GM12878 (cell line): ENCODE measurements at regions not wholly inside any gene's neighbourhood (a gene's known extent, or its start where the extent isn't known, plus 50 kb on each side); places are given as distances from the start of the nearest gene placed in this dataset.

Source experiments
- POLR2A ChIP-seq: IDR thresholded peaks from 2 replicates; pipeline ENCODE4 v1.6.1; 2011; ENCODE audit warnings: low read depth, mild to moderate bottlenecking, low read length
- SP1 ChIP-seq: IDR thresholded peaks from one replicate; pipeline ENCODE4 v1.6.1; 2011; ENCODE audit warnings: low read depth, low read length
- TF ChIP-seq, protein P1 (sequence below), 3 experiments: IDR thresholded peaks in 2 of 3; conservative IDR thresholded peaks in 1 of 3; 2 replicates each; pipeline ENCODE4 v1.5.1; 2011; ENCODE audit warnings: low read depth in 3 of 3, low read length in 3 of 3, mild to moderate bottlenecking in 3 of 3, control low read depth in 2 of 3, moderate library complexity in 2 of 3, inconsistent platforms in 1 of 3, mixed read lengths in 1 of 3; ENCODE audit not compliant: control insufficient read depth in 2 of 3, insufficient read depth in 1 of 3; ENCODE audit errors: extremely low read depth in 1 of 3
- TF ChIP-seq, protein P2 (sequence below): IDR thresholded peaks from 2 replicates; pipeline ENCODE4 v1.6.1; 2012; ENCODE audit warnings: improper control_type of control experiment, low read depth, low read length; ENCODE audit not compliant: insufficient replicate concordance

- TF ChIP-seq, protein P1, sequence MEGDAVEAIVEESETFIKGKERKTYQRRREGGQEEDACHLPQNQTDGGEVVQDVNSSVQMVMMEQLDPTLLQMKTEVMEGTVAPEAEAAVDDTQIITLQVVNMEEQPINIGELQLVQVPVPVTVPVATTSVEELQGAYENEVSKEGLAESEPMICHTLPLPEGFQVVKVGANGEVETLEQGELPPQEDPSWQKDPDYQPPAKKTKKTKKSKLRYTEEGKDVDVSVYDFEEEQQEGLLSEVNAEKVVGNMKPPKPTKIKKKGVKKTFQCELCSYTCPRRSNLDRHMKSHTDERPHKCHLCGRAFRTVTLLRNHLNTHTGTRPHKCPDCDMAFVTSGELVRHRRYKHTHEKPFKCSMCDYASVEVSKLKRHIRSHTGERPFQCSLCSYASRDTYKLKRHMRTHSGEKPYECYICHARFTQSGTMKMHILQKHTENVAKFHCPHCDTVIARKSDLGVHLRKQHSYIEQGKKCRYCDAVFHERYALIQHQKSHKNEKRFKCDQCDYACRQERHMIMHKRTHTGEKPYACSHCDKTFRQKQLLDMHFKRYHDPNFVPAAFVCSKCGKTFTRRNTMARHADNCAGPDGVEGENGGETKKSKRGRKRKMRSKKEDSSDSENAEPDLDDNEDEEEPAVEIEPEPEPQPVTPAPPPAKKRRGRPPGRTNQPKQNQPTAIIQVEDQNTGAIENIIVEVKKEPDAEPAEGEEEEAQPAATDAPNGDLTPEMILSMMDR (IDR thresholded peaks at IDR 0.05 in 2 of 3, conservative IDR thresholded peaks at IDR 0.05 in 1 of 3; ENCODE audit: control insufficient read depth in 2 of 3, extremely low read depth in 1 of 3, insufficient read depth in 1 of 3, low read depth in 3 of 3, low read length in 3 of 3): no peak
- TF ChIP-seq POLR2A (no peak), SP1 (no peak)
- TF ChIP-seq, protein P2, sequence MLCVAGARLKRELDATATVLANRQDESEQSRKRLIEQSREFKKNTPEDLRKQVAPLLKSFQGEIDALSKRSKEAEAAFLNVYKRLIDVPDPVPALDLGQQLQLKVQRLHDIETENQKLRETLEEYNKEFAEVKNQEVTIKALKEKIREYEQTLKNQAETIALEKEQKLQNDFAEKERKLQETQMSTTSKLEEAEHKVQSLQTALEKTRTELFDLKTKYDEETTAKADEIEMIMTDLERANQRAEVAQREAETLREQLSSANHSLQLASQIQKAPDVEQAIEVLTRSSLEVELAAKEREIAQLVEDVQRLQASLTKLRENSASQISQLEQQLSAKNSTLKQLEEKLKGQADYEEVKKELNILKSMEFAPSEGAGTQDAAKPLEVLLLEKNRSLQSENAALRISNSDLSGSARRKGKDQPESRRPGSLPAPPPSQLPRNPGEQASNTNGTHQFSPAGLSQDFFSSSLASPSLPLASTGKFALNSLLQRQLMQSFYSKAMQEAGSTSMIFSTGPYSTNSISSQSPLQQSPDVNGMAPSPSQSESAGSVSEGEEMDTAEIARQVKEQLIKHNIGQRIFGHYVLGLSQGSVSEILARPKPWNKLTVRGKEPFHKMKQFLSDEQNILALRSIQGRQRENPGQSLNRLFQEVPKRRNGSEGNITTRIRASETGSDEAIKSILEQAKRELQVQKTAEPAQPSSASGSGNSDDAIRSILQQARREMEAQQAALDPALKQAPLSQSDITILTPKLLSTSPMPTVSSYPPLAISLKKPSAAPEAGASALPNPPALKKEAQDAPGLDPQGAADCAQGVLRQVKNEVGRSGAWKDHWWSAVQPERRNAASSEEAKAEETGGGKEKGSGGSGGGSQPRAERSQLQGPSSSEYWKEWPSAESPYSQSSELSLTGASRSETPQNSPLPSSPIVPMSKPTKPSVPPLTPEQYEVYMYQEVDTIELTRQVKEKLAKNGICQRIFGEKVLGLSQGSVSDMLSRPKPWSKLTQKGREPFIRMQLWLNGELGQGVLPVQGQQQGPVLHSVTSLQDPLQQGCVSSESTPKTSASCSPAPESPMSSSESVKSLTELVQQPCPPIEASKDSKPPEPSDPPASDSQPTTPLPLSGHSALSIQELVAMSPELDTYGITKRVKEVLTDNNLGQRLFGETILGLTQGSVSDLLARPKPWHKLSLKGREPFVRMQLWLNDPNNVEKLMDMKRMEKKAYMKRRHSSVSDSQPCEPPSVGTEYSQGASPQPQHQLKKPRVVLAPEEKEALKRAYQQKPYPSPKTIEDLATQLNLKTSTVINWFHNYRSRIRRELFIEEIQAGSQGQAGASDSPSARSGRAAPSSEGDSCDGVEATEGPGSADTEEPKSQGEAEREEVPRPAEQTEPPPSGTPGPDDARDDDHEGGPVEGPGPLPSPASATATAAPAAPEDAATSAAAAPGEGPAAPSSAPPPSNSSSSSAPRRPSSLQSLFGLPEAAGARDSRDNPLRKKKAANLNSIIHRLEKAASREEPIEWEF: no peak
Measured at GRCh38 chr7:156091519-156092080, 279.3 kb upstream of the SHH start.
